Inflammatory macrophage (primary cell): ENCODE measurements at regions not wholly inside any gene's neighbourhood (a gene's known extent, or its start where the extent isn't known, plus 50 kb on each side); places are given as distances from the start of the nearest gene placed in this dataset.
"Not testable (repeated sequence)": the region's sequence is repeated elsewhere in the genome, so short reads cannot be mapped to it uniquely, and the experiment has no call there.

Experiments used
- DNase-seq, 2 donors: peaks; one replicate each; pipeline ENCODE4 v3.0.0-alpha.2; 2020 to 2022

GRCh38 chr1:219724440-219724839, 111.5 kb upstream of the ZC3H11B start:
- DNase-seq = no peak

DNA sequence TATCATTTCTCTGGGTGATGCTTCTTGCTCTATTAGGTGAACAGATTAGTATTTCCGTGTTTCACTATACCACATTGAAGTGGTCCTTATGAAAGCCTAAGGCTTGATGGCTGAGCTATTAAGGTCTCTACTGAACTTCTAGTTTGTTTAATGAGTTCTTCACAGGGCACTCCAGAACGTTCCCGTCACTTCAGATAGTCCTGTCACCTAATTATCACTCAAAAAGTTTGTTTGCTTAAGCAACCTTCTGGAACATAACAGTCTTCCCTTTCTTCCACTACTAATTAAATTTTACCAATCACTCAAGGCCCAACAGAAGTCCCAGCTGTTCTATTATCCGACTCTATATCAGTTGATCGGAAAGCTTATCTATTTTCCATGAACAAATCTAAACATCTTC, 104.6 kb upstream of the ZC3H11B start:
- no peak for DNase-seq

DNA sequence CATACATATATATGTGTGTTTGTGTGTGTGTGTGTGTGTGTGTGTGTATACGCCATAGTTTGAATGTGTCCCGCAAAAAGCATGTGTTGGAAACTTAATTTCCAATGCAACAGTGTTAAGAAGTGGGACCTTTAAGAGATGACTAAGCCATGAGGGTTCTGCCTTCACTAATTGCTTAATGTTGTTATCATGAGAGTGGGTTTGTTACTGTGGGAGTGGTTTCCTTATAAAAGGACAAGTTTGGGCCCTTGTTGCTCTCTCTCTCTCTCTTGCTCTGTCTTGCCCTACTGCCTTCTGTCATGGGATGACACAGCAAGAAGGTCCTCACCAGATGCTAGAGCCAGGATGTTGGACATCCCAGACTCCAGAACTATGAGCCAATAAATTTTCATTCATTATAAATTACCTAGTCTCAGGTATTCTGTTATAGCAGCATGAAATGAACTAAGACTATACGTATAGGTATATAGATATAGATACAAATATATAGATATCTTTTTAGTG, 103.8 kb upstream of the ZC3H11B start:
- no peak for DNase-seq

GRCh38 chr1:219713981-219714381, 101.1 kb upstream of the ZC3H11B start:
- no peak for DNase-seq

DNA sequence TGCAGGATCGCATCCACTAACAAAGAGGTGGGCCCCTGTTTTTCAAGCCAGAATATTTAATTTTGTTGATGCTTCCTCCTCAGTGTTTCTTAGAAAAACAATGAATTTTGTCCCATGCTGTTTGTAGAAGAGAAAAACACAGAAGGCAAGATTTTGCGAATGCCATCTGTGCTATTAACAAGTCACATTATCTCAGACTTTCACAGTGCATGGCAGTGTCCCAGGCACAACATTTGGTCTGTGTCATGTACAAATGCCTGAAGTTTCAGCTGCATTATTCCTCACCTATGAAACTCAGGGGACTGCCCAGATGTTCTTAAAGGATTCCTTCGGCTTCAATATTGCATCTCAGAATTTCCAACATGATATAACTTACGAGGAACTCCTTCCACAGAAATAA, 99.6 kb upstream of the ZC3H11B start:
- no peak for DNase-seq

DNA sequence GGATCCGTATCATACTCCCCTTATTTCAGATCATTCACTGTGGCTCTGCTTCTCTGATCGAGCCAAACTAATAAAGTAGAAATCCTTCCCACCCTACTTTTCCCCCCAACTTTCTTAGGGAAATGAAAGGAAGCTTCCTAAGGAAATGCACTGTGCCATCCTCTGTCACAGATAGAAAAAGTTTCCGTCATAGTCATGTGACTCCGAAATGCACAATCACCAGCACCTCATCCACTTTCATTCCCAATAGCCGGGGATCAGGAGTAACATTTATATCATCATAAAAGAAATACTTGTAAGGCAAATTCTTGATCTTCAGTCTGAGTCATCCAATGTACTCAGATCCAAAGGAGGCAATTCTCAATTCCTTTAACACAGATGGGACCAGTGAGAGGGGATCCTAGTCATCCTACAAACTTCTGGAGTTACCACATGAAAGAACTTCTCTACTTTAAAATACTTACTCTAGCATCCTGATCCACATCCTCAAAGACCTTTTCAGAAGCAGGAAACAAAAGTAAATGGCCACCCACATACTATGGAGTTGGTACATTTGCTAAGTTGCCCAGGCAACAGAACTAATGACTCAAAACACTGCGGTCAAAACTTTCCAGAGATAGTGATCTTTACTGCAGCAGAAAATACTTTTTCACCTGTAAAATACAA, 97.8 kb upstream of the ZC3H11B start:
- no peak for DNase-seq

- no peak for DNase-seq
Observed at GRCh38 chr1:219708919-219709543, 96.1 kb upstream of the ZC3H11B start.

DNA sequence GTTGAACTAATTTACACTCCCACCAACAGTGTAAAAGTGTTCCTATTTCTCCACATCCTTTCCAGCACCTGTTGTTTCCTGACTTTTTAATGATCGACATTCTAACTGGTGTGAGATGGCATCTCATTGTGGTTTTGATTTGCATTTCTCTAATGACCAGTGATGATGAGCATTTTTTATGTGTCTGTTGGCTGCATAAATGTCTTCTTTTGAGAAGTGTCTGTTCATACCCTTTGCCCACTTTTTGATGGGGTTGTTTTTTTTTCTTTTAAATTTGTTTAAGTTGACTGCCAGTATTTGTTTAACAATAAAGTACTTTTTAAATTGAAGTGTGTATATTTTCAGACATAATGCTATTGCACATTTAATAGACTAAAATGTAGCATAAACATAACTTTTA, 95.0 kb upstream of the ZC3H11B start:
- DNase-seq = not testable (repeated sequence)

- DNase-seq = not testable (repeated sequence)
Observed at GRCh38 chr1:219704331-219704730, 91.4 kb upstream of the ZC3H11B start.

- no peak for DNase-seq
Observed at GRCh38 chr1:219703368-219703639, 90.4 kb upstream of the ZC3H11B start.

- DNase-seq = no peak
Observed at GRCh38 chr1:219701476-219701875, 88.6 kb upstream of the ZC3H11B start.

DNA sequence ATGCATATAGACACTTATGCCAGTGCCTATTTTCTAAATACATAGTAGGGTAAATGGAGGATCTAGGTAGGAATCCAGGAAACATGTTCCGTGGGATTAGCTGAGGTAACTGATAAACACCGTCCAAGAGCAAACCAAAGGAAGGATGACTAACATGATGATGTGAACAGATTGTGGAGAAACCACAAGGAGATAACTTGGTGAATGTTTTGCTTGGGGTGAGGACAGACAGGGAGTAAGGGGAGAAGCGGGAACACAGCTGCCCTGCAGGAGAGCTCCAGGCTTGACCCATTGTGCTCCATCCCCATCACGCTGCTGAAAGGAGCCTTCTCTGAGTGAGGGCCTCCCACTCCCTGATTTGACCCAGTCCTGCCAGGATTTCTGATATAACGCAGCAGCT, 87.0 kb upstream of the ZC3H11B start:
- DNase-seq = no peak

- DNase-seq = no peak
Observed at GRCh38 chr1:219697682-219698081, 84.8 kb upstream of the ZC3H11B start.

- DNase-seq = no peak
Observed at GRCh38 chr1:219692981-219693380, 80.1 kb upstream of the ZC3H11B start.

DNA sequence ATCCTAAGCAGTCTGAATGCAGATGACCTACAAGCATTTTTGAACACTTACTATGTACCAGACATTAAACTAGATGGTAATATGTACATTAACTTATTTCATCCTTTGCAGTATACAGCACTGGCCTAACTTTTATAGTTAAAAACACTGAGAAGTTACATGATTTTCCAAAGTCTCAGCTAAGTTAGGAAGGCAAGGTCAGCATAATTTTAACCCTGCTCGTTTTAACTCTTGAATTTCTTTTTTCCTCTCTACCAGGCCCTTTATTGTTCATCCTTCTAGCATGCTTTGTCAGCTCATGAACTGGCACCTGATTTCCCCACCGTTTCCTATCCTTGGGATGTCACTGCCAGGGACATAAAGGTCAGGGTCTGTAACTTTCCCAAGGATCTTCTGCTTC, 76.9 kb upstream of the ZC3H11B start:
- DNase-seq = no peak

GRCh38 chr1:219687779-219688178, 74.9 kb upstream of the ZC3H11B start:
- no peak for DNase-seq

DNA sequence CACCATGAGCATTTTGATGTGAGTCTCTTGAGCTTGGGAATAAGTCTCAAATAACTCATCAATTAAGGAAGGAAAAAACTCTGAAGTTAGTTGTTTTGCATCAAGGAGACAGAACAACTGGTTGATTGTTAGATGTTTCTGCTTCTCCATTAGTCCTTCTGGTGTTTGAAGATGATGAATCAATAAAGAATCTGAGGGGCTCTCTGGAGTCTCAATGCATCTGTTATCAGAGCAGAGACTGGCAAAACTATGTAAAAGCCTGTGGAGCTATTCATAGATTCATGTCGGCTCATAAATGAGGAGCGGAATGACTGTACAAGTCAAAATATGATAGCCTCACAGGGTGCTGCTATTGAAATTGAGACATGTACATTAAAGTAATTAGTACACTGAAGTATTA, 73.3 kb upstream of the ZC3H11B start:
- no peak for DNase-seq

GRCh38 chr1:219682788-219683187, 69.9 kb upstream of the ZC3H11B start:
- DNase-seq = no peak

GRCh38 chr1:219681876-219682275, 69.0 kb upstream of the ZC3H11B start:
- no peak for DNase-seq

DNA sequence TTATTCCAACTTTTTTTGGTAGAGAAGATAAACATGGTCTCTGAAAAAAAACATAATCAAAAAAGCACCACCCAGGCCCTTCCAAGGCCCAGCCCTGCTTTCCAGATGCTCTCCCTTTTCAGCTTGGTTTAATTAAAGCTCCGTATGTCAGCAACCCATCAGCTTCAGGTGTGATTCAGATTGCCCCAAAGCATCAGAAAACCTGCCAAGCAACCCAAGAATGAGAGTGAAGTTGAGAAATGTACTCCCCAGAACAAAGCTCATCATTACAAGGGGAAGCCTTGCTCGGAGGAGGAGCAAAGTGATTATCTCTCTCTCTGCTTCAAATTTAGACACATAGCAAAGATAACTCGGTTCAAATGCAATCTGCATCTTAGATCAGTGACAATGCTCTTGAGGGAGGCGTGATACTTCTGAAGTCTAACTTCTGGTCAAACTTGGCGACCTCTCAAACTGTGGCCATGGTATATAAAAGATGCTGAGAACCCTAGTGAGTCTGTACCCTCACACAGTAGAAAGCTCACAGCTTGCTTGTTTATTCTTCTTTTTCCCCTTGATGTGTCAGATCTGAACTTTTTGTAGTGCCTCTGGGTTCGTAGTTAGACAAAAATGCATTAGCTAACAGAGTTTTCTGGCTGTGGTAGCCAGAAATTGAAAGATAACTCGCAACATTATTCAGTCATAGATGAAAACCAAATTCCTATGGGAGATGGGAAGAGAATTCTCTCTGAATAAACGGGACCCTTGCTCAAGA, 63.3 kb upstream of the ZC3H11B start:
- DNase-seq = no peak

GRCh38 chr1:219670426-219671149, 57.7 kb upstream of the ZC3H11B start:
- no peak for DNase-seq

GRCh38 chr1:219669556-219669955, 56.7 kb upstream of the ZC3H11B start:
- DNase-seq = no peak

GRCh38 chr1:219669042-219669441, 56.1 kb upstream of the ZC3H11B start:
- no peak for DNase-seq
